ENCODE measurements at regions not wholly inside any gene's neighbourhood (a gene's known extent, or its start where the extent isn't known, plus 50 kb on each side); places are given as distances from the start of the nearest gene placed in this dataset.
"Not testable (repeated sequence)": the region's sequence is repeated elsewhere in the genome, so short reads cannot be mapped to it uniquely, and the experiment has no call there.

- DNase-seq = not testable (repeated sequence)
Measured at GRCh38 chr15:84550503-84550902, 50.3 kb upstream of the ZSCAN2 start.

All from CD4-positive, alpha-beta T cell treated with Interleukin-21 for 1 hour (primary cell).